Nephron progenitor cell (in vitro differentiated cells): ENCODE measurements at regions not wholly inside any gene's neighbourhood (a gene's known extent, or its start where the extent isn't known, plus 50 kb on each side); places are given as distances from the start of the nearest gene placed in this dataset.

ENCODE experiments used
- DNase-seq: peaks from one replicate; pipeline ENCODE4 v3.0.0; 2021
- H3K27ac Mint-ChIP-seq: 2 replicates; pipeline ENCODE4 v1.8.0; 2021; ENCODE audit warnings: mild to moderate bottlenecking, moderate library complexity, mixed read lengths
- H3K27me3 Mint-ChIP-seq: 2 replicates; pipeline ENCODE4 v1.8.0; 2021; ENCODE audit warnings: mild to moderate bottlenecking, low read depth, mixed read lengths; ENCODE audit not compliant: poor library complexity
- H3K36me3 Mint-ChIP-seq: 2 replicates; pipeline ENCODE4 v1.8.0; 2021; ENCODE audit warnings: low read depth, mixed read lengths
- H3K4me1 Mint-ChIP-seq: 2 replicates; pipeline ENCODE4 v1.8.0; 2021; ENCODE audit warnings: mixed read lengths
- H3K4me3 Mint-ChIP-seq: 2 replicates; pipeline ENCODE4 v1.8.0; 2021; ENCODE audit warnings: mild to moderate bottlenecking, moderate library complexity, mixed read lengths
- H3K9me3 Mint-ChIP-seq: 2 replicates; pipeline ENCODE4 v1.8.0; 2021; ENCODE audit warnings: mild to moderate bottlenecking, moderate library complexity, mixed read lengths
- TF ChIP-seq, protein P1 (sequence below): fragments of 200-600 bp; sonication (generic); IDR thresholded peaks from 2 replicates; pipeline ENCODE4 v1.5.0; 2021; ENCODE audit warnings: antibody characterized with exemption

DNA sequence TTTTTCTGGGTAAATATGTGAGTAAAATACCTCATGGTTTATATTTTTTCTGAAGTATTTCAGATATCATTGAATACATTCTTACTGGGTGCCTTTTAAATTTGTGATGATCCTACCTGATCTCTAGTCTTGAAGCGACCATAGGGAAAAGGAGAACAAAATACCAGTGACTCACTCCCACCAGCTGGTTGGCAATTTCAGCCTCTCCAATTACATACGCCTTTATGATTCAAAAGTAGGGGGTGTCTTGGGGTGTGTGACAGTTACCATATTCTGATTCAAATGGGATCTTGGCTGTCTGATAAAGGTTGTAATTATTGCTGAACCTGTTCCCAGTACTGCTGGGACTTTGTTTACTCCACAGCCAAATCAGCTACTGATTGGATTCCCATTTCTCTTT is 175.9 kb upstream of the NXPH2 start:
- peaks cover 3% of the 10 kb centered on the region for H3K9me3 Mint-ChIP-seq

DNA sequence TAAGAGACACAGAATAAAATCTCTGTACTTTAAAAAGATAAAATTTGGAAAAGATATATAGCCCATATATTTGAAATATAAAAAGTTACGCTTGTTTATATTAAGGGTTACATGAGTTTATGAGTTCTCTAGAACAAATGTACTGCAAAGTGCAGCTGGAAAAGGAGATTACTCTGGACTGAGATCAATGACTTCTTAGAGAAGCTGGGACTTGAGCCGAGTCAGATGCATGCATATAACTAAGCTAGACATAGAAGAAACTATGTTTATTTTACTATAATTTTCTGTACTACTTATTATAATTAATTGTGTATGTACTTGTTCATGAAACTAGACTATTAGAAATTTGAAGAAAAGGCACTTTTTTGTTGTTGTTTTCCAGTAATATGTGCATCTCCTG is 170.3 kb upstream of the NXPH2 start:
- H3K27me3 Mint-ChIP-seq = peaks cover 4% of the 10 kb centered on the region
- no peaks in the 10 kb centered on the region for H3K36me3 Mint-ChIP-seq
- H3K4me1 Mint-ChIP-seq = no peaks in the 10 kb centered on the region
- TF ChIP-seq, protein P1, sequence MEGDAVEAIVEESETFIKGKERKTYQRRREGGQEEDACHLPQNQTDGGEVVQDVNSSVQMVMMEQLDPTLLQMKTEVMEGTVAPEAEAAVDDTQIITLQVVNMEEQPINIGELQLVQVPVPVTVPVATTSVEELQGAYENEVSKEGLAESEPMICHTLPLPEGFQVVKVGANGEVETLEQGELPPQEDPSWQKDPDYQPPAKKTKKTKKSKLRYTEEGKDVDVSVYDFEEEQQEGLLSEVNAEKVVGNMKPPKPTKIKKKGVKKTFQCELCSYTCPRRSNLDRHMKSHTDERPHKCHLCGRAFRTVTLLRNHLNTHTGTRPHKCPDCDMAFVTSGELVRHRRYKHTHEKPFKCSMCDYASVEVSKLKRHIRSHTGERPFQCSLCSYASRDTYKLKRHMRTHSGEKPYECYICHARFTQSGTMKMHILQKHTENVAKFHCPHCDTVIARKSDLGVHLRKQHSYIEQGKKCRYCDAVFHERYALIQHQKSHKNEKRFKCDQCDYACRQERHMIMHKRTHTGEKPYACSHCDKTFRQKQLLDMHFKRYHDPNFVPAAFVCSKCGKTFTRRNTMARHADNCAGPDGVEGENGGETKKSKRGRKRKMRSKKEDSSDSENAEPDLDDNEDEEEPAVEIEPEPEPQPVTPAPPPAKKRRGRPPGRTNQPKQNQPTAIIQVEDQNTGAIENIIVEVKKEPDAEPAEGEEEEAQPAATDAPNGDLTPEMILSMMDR = no peak
- H3K9me3 Mint-ChIP-seq = no peaks in the 10 kb centered on the region
- H3K27ac Mint-ChIP-seq = no peak overlapping the region
- H3K4me3 Mint-ChIP-seq = no peak overlapping the region
- DNase-seq = no peak

More for the DNA sequence above, 175.9 kb upstream of the NXPH2 start:
- Mint-ChIP-seq H3K27me3 (peaks cover 4% of the 10 kb centered on the region), H3K4me1 (no peaks in the 10 kb centered on the region), H3K4me3 (no peak overlapping the region), H3K27ac (no peak overlapping the region), H3K36me3 (no peaks in the 10 kb centered on the region)
- TF ChIP-seq, protein P1 = no peak
- no peak for DNase-seq

DNA sequence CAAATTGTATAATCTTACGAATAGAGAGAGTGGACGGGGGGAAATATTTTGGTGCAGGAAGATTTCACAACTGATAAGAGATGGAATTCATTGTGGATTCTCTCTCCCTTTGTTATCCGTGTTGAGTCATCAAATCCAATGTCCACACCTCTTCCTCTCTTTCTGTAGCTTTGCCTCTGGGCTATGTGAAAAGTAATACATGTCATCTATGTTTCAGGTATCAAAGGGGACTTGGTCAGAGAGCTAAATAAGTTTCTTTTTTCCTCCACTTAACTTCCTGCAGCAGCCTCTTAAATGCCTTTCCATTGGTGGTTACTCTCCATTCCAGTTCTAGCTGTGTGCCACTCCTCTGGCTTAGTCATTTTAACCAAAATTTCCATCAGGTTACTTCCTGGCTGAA is 169.3 kb upstream of the NXPH2 start:
- DNase-seq = no peak
- Mint-ChIP-seq H3K27ac (no peak overlapping the region), H3K27me3 (peaks cover 4% of the 10 kb centered on the region), H3K36me3 (no peaks in the 10 kb centered on the region), H3K9me3 (no peaks in the 10 kb centered on the region), H3K4me1 (no peaks in the 10 kb centered on the region), H3K4me3 (no peak overlapping the region)
- TF ChIP-seq, protein P1 = no peak

DNA sequence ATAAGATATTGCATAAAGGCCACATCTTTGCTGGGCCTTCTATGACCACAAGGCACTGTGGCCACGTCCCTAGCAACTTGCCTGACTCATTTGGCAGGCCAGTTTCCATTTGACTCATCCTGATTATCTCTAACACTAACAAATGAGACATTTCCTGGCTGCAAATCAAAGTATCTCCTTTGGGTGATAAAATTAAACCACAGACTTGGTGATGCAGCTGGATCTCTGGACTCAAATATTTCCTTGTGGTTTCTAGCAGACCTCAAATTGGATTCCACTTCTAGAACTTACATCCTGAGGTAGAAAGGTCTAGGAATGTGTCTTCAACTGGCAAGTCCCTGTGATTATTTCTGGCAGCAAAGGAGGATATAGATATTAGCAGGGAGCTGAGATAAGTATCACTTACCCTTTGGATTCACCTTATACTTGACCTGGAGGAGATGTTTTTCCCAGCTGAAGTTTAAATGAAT is 167.9 kb upstream of the NXPH2 start:
- no peaks in the 10 kb centered on the region for H3K36me3 Mint-ChIP-seq
- no peaks in the 10 kb centered on the region for H3K4me1 Mint-ChIP-seq
- H3K27ac Mint-ChIP-seq = no peak overlapping the region
- peaks cover 4% of the 10 kb centered on the region for H3K27me3 Mint-ChIP-seq
- H3K9me3 Mint-ChIP-seq = peaks cover 3% of the 10 kb centered on the region
- TF ChIP-seq, protein P1 = no peak
- no peak overlapping the region for H3K4me3 Mint-ChIP-seq
- DNase-seq = no peak

DNA sequence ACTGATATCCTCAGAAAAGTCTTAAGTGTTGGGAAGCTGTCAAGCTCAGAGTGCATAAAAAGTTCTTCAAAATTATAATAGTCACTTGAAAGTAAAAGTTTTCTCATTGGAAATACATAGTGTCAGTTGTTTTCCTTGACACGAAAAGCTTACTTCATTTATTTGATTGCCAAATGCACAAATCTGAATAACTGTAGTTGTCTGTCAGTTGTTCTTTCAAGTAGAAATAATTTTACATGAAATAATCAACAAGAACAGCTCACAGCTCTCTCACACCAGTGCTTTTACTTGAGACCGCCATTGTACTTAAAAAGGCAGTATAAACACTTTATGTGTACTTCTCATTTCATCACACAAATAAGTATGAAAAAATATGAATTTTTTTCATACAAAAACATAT is 163.3 kb upstream of the NXPH2 start:
- DNase-seq = no peak
- Mint-ChIP-seq H3K9me3 (peaks cover 32% of the 10 kb centered on the region), H3K36me3 (no peaks in the 10 kb centered on the region), H3K27me3 (peaks cover 3% of the 10 kb centered on the region), H3K4me3 (no peak overlapping the region), H3K27ac (no peak overlapping the region), H3K4me1 (peaks cover 3% of the 10 kb centered on the region)
- TF ChIP-seq, protein P1 = no peak

DNA sequence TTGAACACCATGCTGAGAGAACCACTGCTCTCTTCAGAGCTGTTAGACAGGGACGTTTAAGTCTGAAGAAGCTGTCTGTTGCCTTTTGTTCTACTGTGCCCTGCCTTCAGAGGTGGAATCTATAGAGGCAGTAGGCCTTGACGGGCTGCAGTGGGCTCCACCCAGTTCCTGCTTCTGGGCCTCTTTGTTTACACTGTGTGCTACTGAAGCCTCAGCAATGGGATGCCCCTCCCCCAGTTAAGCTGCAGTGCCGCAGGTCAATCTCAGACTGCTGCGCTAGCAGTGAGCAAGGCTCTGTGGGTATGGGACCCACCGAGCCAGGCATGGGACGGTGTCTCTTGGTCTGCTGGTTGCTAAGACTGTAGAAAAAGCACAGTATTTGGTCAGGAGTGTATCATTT is 162.3 kb upstream of the NXPH2 start:
- H3K27ac Mint-ChIP-seq = no peak overlapping the region
- peaks cover 3% of the 10 kb centered on the region for H3K27me3 Mint-ChIP-seq
- no peaks in the 10 kb centered on the region for H3K36me3 Mint-ChIP-seq
- peaks cover 3% of the 10 kb centered on the region for H3K4me1 Mint-ChIP-seq
- TF ChIP-seq, protein P1 = no peak
- H3K4me3 Mint-ChIP-seq = no peak overlapping the region
- peak; percentile 3 for DNase-seq
- peaks cover 41% of the 10 kb centered on the region for H3K9me3 Mint-ChIP-seq
